CD4-positive, CD25-positive, alpha-beta regulatory T cell (primary cell): ENCODE measurements at regions not wholly inside any gene's neighbourhood (a gene's known extent, or its start where the extent isn't known, plus 50 kb on each side); places are given as distances from the start of the nearest gene placed in this dataset.

ENCODE experiments used
- ATAC-seq, 2 donors: fragments of 150-1000 bp; cut with Tn5 transposase; one replicate each; pipeline ENCODE4 v1.10.0; 2021; ENCODE audit warnings: low read depth in 2 of 2, moderate number of reproducible peaks in 2 of 2, moderate library complexity in 1 of 2
- DNase-seq, 3 donors: peaks; one replicate each; pipeline versions ENCODE4 v3.0.0 to v3.0.0-alpha.2; 2012 to 2022; ENCODE audit warnings: mixed read lengths in 1 of 3
- H3K27ac ChIP-seq: one replicate; pipeline ENCODE4 v1.7.0; 2013; ENCODE audit warnings: mild to moderate bottlenecking, low read length; ENCODE audit not compliant: insufficient read depth, poor library complexity, severe bottlenecking
- H3K27me3 ChIP-seq: one replicate; pipeline ENCODE4 v1.7.0; 2013; ENCODE audit warnings: low read length; ENCODE audit not compliant: control insufficient read depth, insufficient read depth
- H3K36me3 ChIP-seq: one replicate; pipeline ENCODE4 v1.7.0; 2013; ENCODE audit warnings: mild to moderate bottlenecking, low read length, moderate library complexity; ENCODE audit not compliant: control insufficient read depth, insufficient read depth
- H3K4me1 ChIP-seq: 2 replicates; pipeline ENCODE4 v1.7.0; 2013; ENCODE audit warnings: mild to moderate bottlenecking, low read length; ENCODE audit not compliant: insufficient read depth, control insufficient read depth, poor library complexity, severe bottlenecking
- H3K4me3 ChIP-seq: one replicate; pipeline ENCODE4 v1.7.0; 2013; ENCODE audit warnings: low read depth, mild to moderate bottlenecking, low read length, moderate library complexity
- H3K9me3 ChIP-seq, 2 experiments: 1 replicate in 1 of 2; 2 replicates in 1 of 2; pipeline ENCODE4 v1.7.0; 2013; ENCODE audit warnings: low read length in 2 of 2, mild to moderate bottlenecking in 1 of 2, moderate library complexity in 1 of 2; ENCODE audit not compliant: control insufficient read depth in 2 of 2
- H3K27ac Mint-ChIP-seq, 3 donors: one replicate each; pipeline ENCODE4 v1.8.0; 2020 to 2022; ENCODE audit warnings: mild to moderate bottlenecking in 3 of 3, mixed read lengths in 3 of 3, moderate library complexity in 2 of 3
- H3K27me3 Mint-ChIP-seq: one replicate; pipeline ENCODE4 v1.8.0; 2022; ENCODE audit warnings: mild to moderate bottlenecking, mixed read lengths
- H3K36me3 Mint-ChIP-seq: one replicate; pipeline ENCODE4 v1.8.0; 2020; ENCODE audit warnings: mixed read lengths
- H3K4me1 Mint-ChIP-seq, 4 donors: one replicate each; pipeline ENCODE4 v1.8.0; 2020 to 2022; ENCODE audit warnings: mixed read lengths in 4 of 4, mild to moderate bottlenecking in 1 of 4
- H3K4me3 Mint-ChIP-seq, 4 donors: one replicate each; pipeline ENCODE4 v1.8.0; 2020 to 2022; ENCODE audit warnings: mild to moderate bottlenecking in 4 of 4, mixed read lengths in 4 of 4, moderate library complexity in 3 of 4
- H3K9me3 Mint-ChIP-seq, 7 donors: one replicate each; pipeline ENCODE4 v1.8.0; 2020 to 2022; ENCODE audit warnings: mixed read lengths in 7 of 7, mild to moderate bottlenecking in 3 of 7, moderate library complexity in 2 of 7

DNA sequence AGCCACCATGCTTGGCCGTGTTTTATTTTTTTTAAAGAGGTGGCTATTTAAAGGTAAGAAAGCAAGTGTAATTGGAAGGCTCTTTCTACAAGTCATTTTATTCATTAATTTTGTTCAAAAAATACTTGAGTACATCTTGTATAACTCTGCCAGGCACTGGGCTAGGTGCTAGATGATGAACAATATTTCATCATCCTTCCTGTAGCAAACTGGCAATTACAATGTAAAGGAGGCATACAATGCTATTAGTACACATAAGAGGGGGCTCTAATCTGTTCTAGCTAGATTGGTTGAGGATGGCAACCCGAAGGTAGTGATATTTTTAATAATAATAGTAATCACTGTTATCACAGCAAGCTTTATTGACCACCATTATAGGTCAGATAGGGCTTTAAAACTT, 215.5 kb upstream of the KLF14 start:
- H3K27me3 ChIP-seq, result no peaks in the 10 kb centered on the region
- H3K27ac ChIP-seq, result peak overlapping the region; percentile 97
- peak in 1 of 2 donors; percentile 25 for ATAC-seq
- Mint-ChIP-seq H3K27ac (peak overlapping the region in 1 of 3 donors; percentile 85), H3K4me3 (peak overlapping the region in 3 of 4 donors; percentile 65 to 90 (median 72)), H3K27me3 (no peaks in the 10 kb centered on the region), H3K4me1 (peaks cover 38 to 63% (median 47%) of the 10 kb centered on the region in 4 donors), H3K36me3 (peaks cover 11% of the 10 kb centered on the region), H3K9me3 (no peaks in the 10 kb centered on the region)
- DNase-seq, result peak in 1 of 3 donors; percentile 36
- peaks cover 97% of the 10 kb centered on the region for H3K4me1 ChIP-seq
- no peaks in the 10 kb centered on the region for H3K9me3 ChIP-seq
- H3K36me3 ChIP-seq, result peaks cover 30% of the 10 kb centered on the region
- H3K4me3 ChIP-seq, result peak overlapping the region; percentile 98

DNA sequence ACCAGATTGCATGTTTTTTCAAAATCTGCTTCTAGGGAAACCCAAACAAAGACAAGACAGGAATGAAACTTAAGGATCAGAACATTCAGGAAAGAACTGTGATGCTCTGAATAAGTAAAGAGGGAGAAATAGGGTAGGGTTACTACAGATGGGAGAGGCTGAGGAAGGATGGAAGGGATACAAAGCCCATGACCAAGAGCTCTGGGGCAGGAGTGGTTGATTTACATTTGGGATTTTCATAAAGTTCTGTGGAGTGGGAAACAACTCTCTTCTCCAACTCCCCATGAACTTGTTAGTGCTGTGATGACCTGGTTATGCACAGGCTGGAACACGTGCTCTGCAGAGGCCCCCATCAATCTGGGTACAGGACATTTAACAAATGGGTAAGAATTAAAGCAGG, 216.0 kb upstream of the KLF14 start:
- H3K27me3 Mint-ChIP-seq, result no peaks in the 10 kb centered on the region
- Histone ChIP-seq H3K9me3 (no peaks in the 10 kb centered on the region), H3K4me1 (peaks cover 97% of the 10 kb centered on the region), H3K27me3 (no peaks in the 10 kb centered on the region), H3K36me3 (peaks cover 27% of the 10 kb centered on the region), H3K27ac (peak overlapping the region; percentile 97), H3K4me3 (peak overlapping the region; percentile 98)
- H3K4me3 Mint-ChIP-seq, result no peak overlapping the region
- peaks cover 33 to 63% (median 47%) of the 10 kb centered on the region in 4 donors for H3K4me1 Mint-ChIP-seq
- H3K9me3 Mint-ChIP-seq, result no peaks in the 10 kb centered on the region
- H3K36me3 Mint-ChIP-seq, result peaks cover 11% of the 10 kb centered on the region
- ATAC-seq, result no peak
- peak in 1 of 3 donors; percentile 2 for DNase-seq
- no peak overlapping the region for H3K27ac Mint-ChIP-seq

DNA sequence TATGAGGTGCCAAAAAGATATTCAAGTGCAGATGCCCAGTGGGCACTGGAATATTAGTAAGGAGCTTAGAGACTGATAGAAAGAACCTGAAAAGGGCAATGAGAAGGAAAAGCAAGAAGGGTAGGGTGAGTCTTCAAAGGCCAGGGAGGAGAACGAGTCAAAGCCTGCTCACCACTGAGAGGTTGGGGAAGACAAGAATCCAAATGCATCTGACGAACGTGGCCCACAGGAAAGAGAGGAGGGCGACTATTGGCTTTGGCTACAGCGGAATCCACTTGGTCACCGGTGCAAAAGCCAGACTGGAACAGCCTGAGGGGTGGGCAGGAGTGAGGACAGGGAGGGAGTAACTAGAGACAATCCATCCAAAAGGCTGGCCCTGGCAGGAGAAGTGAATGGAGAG, 216.7 kb upstream of the KLF14 start:
- peak in 1 of 3 donors; percentile 9 for DNase-seq
- no peaks in the 10 kb centered on the region for H3K9me3 Mint-ChIP-seq
- no peak overlapping the region for H3K27ac Mint-ChIP-seq
- H3K36me3 Mint-ChIP-seq, result peaks cover 4% of the 10 kb centered on the region
- no peak for ATAC-seq
- peak overlapping the region; percentile 98 for H3K4me3 ChIP-seq
- H3K4me3 Mint-ChIP-seq, result no peak overlapping the region
- no peaks in the 10 kb centered on the region for H3K27me3 Mint-ChIP-seq
- H3K4me1 ChIP-seq, result peaks cover 97% of the 10 kb centered on the region
- peaks cover 26 to 63% (median 45%) of the 10 kb centered on the region in 4 donors for H3K4me1 Mint-ChIP-seq
- H3K9me3 ChIP-seq, result no peaks in the 10 kb centered on the region
- H3K36me3 ChIP-seq, result peaks cover 31% of the 10 kb centered on the region
- H3K27me3 ChIP-seq, result no peaks in the 10 kb centered on the region
- peak overlapping the region; percentile 97 for H3K27ac ChIP-seq

DNA sequence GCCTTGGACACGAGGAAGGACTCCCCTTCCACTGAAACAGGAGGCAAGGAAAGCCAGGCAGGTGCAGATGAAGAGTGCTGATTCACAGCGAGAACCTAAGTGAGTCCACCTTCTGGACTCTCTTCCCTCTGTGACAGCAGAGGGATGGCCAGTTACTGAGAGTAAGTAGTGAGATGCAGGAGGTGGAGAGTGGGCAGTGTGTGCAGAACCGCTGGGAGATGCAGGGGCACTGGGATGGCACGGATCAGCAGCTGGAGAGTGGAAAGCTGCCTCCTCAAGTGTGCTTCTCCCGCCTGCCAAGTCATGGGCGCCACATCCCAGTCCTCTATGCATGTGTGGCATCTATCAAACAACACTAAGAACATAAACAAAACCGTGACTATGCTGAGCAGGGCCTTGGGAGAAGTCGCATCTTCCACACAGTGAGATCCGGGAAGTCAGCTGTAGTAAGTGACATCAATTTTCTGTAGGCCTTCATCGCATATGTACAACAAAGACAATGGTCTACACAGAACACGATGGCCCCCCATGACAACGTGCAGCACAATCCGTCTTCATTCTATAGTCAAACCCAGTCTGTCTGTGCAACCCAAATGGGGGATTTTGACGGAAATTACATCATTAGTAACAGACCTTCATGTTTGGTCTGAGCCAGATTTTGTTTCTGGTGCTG, 217.4 kb upstream of the KLF14 start:
- Mint-ChIP-seq H3K36me3 (peaks cover 3% of the 10 kb centered on the region), H3K4me1 (peaks cover 19 to 63% (median 45%) of the 10 kb centered on the region in 4 donors), H3K9me3 (no peaks in the 10 kb centered on the region), H3K4me3 (no peak overlapping the region), H3K27me3 (no peaks in the 10 kb centered on the region), H3K27ac (no peak overlapping the region)
- Histone ChIP-seq H3K27me3 (no peaks in the 10 kb centered on the region), H3K9me3 (no peaks in the 10 kb centered on the region), H3K27ac (peak overlapping the region; percentile 97), H3K36me3 (peaks cover 30% of the 10 kb centered on the region), H3K4me3 (peak overlapping the region; percentile 98), H3K4me1 (peaks cover 97% of the 10 kb centered on the region)
- DNase-seq (peak; percentile 36 to 63 (median 59)), ATAC-seq (peak; percentile 4 to 40)

DNA sequence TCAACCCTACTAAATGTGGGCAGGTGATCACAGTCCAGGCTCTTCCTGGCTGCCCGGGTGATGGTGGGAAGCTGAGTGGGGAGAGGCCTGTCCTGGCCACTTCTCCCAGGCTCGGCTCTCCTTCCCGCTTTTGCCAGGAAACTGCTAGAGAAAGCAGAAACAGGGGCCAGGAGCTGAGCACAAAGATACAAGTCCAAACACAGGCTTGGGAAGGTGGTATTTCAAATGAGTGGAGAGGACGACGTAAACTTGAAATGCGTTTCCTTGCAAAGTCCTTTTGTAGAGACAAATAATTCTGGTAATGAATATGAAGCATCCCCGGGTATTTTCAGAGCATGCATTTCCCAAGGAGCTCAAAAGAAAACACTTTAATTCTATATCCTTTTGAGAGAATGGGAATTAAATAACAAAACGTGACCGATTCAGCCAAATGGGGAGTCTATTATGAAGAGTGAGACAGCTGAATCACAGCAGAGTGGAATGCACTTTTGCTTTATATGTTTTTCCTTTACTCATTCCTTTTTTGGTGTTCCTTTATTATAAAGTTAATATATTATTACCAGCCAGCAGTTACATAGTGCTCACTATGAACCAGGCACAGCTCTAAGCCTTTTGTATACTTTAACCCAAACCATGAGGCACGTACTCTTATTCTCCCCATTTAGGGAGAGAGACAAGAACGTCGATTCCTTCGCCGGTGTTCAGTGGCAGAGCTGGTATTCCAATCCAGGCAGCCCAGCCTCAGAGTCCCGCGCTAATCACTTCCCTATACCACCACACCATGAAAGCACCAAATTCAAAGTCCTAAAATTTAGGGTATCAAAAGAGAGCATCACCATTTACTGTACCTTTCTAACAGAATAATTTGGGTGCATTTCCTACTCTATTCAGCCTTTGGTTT, 218.2 kb upstream of the KLF14 start:
- Histone ChIP-seq H3K27me3 (no peaks in the 10 kb centered on the region), H3K36me3 (peaks cover 30% of the 10 kb centered on the region), H3K4me1 (peaks cover 96% of the 10 kb centered on the region), H3K9me3 (no peaks in the 10 kb centered on the region), H3K4me3 (peak overlapping the region; percentile 98), H3K27ac (peak overlapping the region; percentile 97)
- H3K36me3 Mint-ChIP-seq, result peaks cover 3% of the 10 kb centered on the region
- peak overlapping the region in 1 of 3 donors; percentile 92 for H3K27ac Mint-ChIP-seq
- no peaks in the 10 kb centered on the region for H3K27me3 Mint-ChIP-seq
- no peaks in the 10 kb centered on the region for H3K9me3 Mint-ChIP-seq
- H3K4me1 Mint-ChIP-seq, result peaks cover 11 to 63% (median 48%) of the 10 kb centered on the region in 4 donors
- H3K4me3 Mint-ChIP-seq, result no peak overlapping the region
- ATAC-seq, result no peak
- no peak for DNase-seq

DNA sequence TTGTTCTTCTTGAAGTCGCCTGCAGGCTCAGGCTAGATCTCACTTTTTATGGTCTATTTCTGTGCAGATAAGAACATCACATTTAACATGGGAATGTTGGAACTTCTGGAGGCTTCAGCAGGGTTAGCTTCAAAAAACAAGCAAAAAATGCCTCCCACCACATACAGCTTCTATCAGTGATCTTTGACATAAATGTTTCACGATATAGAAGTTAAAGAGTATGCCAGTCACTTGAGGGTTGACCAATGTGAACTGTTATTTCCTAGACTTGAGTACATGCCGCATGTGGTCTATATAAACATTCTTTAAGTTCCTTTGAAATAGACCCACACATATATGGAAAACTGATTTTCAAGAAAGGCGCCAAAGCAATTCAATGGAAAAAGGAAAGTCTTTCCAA, 219.2 kb upstream of the KLF14 start:
- Histone ChIP-seq H3K4me1 (peaks cover 96% of the 10 kb centered on the region), H3K36me3 (peaks cover 30% of the 10 kb centered on the region), H3K27ac (peak overlapping the region; percentile 97), H3K9me3 (no peaks in the 10 kb centered on the region), H3K27me3 (no peaks in the 10 kb centered on the region), H3K4me3 (peak overlapping the region; percentile 98)
- H3K27me3 Mint-ChIP-seq, result no peaks in the 10 kb centered on the region
- DNase-seq (no peak), ATAC-seq (no peak)
- H3K4me1 Mint-ChIP-seq, result peaks cover 8 to 62% (median 43%) of the 10 kb centered on the region in 4 donors
- H3K36me3 Mint-ChIP-seq, result peaks cover 3% of the 10 kb centered on the region
- no peak overlapping the region for H3K4me3 Mint-ChIP-seq
- H3K27ac Mint-ChIP-seq, result peak overlapping the region in 1 of 3 donors; percentile 83
- H3K9me3 Mint-ChIP-seq, result no peaks in the 10 kb centered on the region

DNA sequence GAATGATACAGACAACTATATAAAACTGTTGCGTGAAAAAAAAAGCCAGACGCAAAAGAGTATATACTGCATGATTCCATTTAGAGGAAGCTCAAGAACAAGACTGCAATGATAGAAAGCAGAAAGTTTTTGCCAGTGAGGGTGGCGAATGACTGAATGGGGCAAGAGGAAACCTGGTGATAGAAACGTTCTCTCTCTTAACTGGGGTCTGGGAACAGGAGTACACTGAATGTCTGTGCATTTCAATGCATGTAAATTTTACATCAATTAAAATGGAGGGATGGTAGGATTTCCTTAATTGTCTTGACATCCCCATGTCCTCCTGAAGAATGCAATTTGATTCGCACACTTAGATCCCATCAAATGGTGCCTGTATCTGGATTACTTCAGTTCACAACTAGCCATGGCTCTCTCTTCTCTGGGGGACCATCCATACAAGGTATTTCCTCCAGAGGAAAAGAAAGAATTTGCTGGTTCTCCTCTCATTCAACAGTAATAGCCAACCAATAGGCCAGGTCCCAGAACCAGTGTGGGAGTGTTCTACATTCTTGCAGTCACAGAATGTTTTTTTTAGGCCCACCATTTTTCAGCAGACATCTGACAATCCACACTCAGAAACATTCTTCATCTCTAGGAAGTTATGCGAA, 221.0 kb upstream of the KLF14 start:
- no peaks in the 10 kb centered on the region for H3K27me3 ChIP-seq
- no peaks in the 10 kb centered on the region for H3K9me3 Mint-ChIP-seq
- DNase-seq, result peak in 1 of 3 donors; percentile 35
- peaks cover 30% of the 10 kb centered on the region for H3K36me3 ChIP-seq
- H3K27ac ChIP-seq, result peak overlapping the region; percentile 97
- peaks cover 16 to 76% (median 45%) of the 10 kb centered on the region in 4 donors for H3K4me1 Mint-ChIP-seq
- H3K27me3 Mint-ChIP-seq, result no peaks in the 10 kb centered on the region
- H3K4me3 ChIP-seq, result peak overlapping the region; percentile 98
- peaks cover 9% of the 10 kb centered on the region for H3K36me3 Mint-ChIP-seq
- peaks cover 97% of the 10 kb centered on the region for H3K4me1 ChIP-seq
- peak overlapping the region in 2 of 3 donors; percentile 37 to 94 for H3K27ac Mint-ChIP-seq
- H3K9me3 ChIP-seq, result no peaks in the 10 kb centered on the region
- ATAC-seq, result no peak
- H3K4me3 Mint-ChIP-seq, result peak overlapping the region in 3 of 4 donors; percentile 71 to 95 (median 84)
